PC-9 (cell line): ENCODE measurements at regions not wholly inside any gene's neighbourhood (a gene's known extent, or its start where the extent isn't known, plus 50 kb on each side); places are given as distances from the start of the nearest gene placed in this dataset.

Experiments used
- BruUV-seq: library from RNA; stranded (reverse); fragments of 400-500 nt; replicated peaks from 2 replicates; lab custom pipeline; 2021; lab: Mats Ljungman, UMichigan
- CTCF ChIA-PET: fragments of 300-600 bp; sonication (Branson Sonifier 250); formaldehyde crosslinking; loops from one replicate; lab custom pipeline; 2022; ENCODE audit warnings: antibody characterized with exemption; lab: Charles Lee
- POLR2A ChIA-PET: fragments of 300-600 bp; sonication (Branson Sonifier 250); formaldehyde crosslinking; loops from one replicate; lab custom pipeline; 2022; ENCODE audit warnings: antibody characterized with exemption; ENCODE audit not compliant: unreplicated experiment; lab: Charles Lee
- DNase-seq, 2 experiments: peaks; one replicate each; pipeline versions ENCODE4 v3.0.0 to v3.0.0-alpha.2; 2015 to 2022; ENCODE audit warnings: mixed read lengths in 1 of 2
- H2AFZ ChIP-seq: fragments of 200-600 bp; sonication (generic); 2 replicates; pipeline ENCODE4 v1.8.1; 2017; ENCODE audit warnings: antibody characterized with exemption
- H3F3A ChIP-seq: fragments of 200-600 bp; sonication (generic); 2 replicates; pipeline ENCODE4 v1.8.1; 2017; ENCODE audit warnings: antibody characterized with exemption, mild to moderate bottlenecking, low read depth; ENCODE audit not compliant: insufficient read depth
- H3K27ac ChIP-seq: fragments of 200-600 bp; sonication (generic); 2 replicates; pipeline ENCODE4 v1.6.1; 2016; ENCODE audit warnings: mixed run types
- H3K27me3 ChIP-seq: fragments of 200-600 bp; sonication (generic); 2 replicates; pipeline ENCODE4 v1.6.1; 2016; ENCODE audit warnings: low read depth, mixed run types; ENCODE audit not compliant: insufficient read depth
- H3K36me3 ChIP-seq: fragments of 200-600 bp; sonication (generic); 2 replicates; pipeline ENCODE4 v1.6.1; 2016; ENCODE audit warnings: low read depth, mixed run types
- H3K4me1 ChIP-seq: fragments of 200-600 bp; sonication (generic); replicated peaks from 2 replicates; pipeline ENCODE4 v1.6.1; 2016; ENCODE audit warnings: mixed run types; ENCODE audit not compliant: insufficient read depth
- H3K4me2 ChIP-seq: fragments of 200-600 bp; sonication (generic); 2 replicates; pipeline ENCODE4 v1.6.1; 2017; ENCODE audit warnings: mixed run types
- H3K4me3 ChIP-seq: fragments of 200-600 bp; sonication (generic); 2 replicates; pipeline ENCODE4 v1.6.1; 2016; ENCODE audit warnings: mixed run types
- H3K79me2 ChIP-seq: fragments of 200-600 bp; sonication (generic); 2 replicates; pipeline ENCODE4 v1.6.1; 2017; ENCODE audit warnings: low read depth, mixed run types
- H3K9me2 ChIP-seq: fragments of 200-600 bp; sonication (generic); 2 replicates; pipeline ENCODE4 v1.8.1; 2017; ENCODE audit warnings: mild to moderate bottlenecking; ENCODE audit not compliant: insufficient read depth
- H3K9me3 ChIP-seq: fragments of 200-600 bp; sonication (generic); 2 replicates; pipeline ENCODE4 v1.8.1; 2016; ENCODE audit warnings: low read depth; ENCODE audit not compliant: insufficient read depth
- H4K20me1 ChIP-seq: fragments of 200-600 bp; sonication (generic); 2 replicates; pipeline ENCODE4 v1.8.1; 2017; ENCODE audit not compliant: insufficient read depth
- EZH2 ChIP-seq: fragments of 200-600 bp; sonication (generic); IDR thresholded peaks from 2 replicates; pipeline ENCODE4 v1.8.0; 2017; ENCODE audit warnings: antibody characterized with exemption, low read depth
- intact Hi-C: fragments of 100-400 bp; cut with micrococcal nuclease; formaldehyde crosslinking; loops from one replicate; pipeline ENCODE4 v1.10.0; 2022; ENCODE audit not compliant: unreplicated experiment
- TF ChIP-seq, protein P1 (sequence below): fragments of 200-600 bp; sonication (generic); conservative IDR thresholded peaks from 2 replicates; pipeline ENCODE4 v1.6.1; 2017; ENCODE audit warnings: mixed run types, antibody characterized with exemption, mild to moderate bottlenecking, moderate library complexity

DNA sequence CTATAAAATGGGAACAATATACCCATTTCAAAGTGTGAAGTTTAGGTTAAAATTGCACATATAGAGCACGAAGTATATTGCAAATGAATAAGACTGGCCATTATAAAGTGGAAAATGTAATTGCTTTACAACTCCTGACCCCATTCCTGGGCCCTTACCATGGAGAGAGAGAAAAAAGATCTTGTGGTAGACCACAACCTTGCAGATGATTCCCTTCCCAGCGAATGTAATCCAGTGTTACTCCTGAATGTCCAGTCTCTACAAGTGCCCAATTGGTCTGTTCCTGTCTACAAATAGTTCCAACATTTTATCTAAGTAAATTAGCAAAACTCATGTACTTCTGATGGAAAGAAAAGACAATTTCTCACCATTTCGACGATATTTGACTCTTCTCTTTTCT, 184.1 kb upstream of the LNX1 start:
- H3K27ac ChIP-seq, result no peak overlapping the region
- H3K36me3 ChIP-seq, result no peaks in the 10 kb centered on the region
- no peak overlapping the region for H3K4me2 ChIP-seq
- no peaks in the 10 kb centered on the region for H3K27me3 ChIP-seq
- peaks cover 5% of the 10 kb centered on the region; the same call in 1 of the 2 replicates for H3K9me2 ChIP-seq
- H4K20me1 ChIP-seq, result no peaks in the 10 kb centered on the region
- POLR2A ChIA-PET, result no interaction called here
- H2AFZ ChIP-seq, result no peak overlapping the region
- H3F3A ChIP-seq, result no peaks in the 10 kb centered on the region
- no TSS peak for BruUV-seq
- CTCF ChIA-PET, result no interaction called here
- no peak overlapping the region for H3K4me3 ChIP-seq
- TF ChIP-seq, protein P1, sequence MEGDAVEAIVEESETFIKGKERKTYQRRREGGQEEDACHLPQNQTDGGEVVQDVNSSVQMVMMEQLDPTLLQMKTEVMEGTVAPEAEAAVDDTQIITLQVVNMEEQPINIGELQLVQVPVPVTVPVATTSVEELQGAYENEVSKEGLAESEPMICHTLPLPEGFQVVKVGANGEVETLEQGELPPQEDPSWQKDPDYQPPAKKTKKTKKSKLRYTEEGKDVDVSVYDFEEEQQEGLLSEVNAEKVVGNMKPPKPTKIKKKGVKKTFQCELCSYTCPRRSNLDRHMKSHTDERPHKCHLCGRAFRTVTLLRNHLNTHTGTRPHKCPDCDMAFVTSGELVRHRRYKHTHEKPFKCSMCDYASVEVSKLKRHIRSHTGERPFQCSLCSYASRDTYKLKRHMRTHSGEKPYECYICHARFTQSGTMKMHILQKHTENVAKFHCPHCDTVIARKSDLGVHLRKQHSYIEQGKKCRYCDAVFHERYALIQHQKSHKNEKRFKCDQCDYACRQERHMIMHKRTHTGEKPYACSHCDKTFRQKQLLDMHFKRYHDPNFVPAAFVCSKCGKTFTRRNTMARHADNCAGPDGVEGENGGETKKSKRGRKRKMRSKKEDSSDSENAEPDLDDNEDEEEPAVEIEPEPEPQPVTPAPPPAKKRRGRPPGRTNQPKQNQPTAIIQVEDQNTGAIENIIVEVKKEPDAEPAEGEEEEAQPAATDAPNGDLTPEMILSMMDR, result no peak
- no peak for TF ChIP-seq EZH2
- H3K79me2 ChIP-seq, result no peaks in the 10 kb centered on the region
- DNase-seq, result no peak
- H3K9me3 ChIP-seq, result no peaks in the 10 kb centered on the region
- intact Hi-C loops, result no loop called here
- no peaks in the 10 kb centered on the region for H3K4me1 ChIP-seq

DNA sequence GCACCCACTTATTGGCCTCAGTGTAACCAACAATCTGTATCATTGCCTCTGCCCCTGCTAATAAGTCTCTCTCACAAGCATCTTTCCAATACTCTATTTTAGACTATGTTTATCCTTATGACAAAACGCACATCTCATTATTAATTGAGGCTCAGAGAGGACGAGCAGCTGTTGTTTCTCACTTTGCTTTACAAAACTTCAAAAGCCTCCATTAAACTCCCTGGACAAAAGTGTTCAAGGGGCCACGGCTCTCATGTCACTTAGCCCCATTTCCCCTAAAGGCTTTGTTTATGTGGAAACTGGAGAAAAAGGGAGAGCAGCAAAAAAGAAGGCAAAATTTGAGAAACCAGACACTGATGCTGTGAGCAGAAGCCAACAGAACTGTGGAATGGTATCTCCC, 180.0 kb upstream of the LNX1 start:
- Histone ChIP-seq H3K27ac (no peak overlapping the region), H3K4me3 (no peak overlapping the region), H3K79me2 (no peaks in the 10 kb centered on the region), H3F3A (no peaks in the 10 kb centered on the region), H3K4me1 (no peaks in the 10 kb centered on the region), H3K27me3 (no peaks in the 10 kb centered on the region), H3K9me3 (no peaks in the 10 kb centered on the region), H3K36me3 (no peaks in the 10 kb centered on the region), H4K20me1 (no peaks in the 10 kb centered on the region), H3K4me2 (no peak overlapping the region), H3K9me2 (peaks cover 5% of the 10 kb centered on the region; the same call in 1 of the 2 replicates), H2AFZ (no peak overlapping the region)
- intact Hi-C loops, result no loop called here
- ChIA-PET CTCF (no interaction called here), POLR2A (no interaction called here)
- no peak for DNase-seq
- BruUV-seq, result no TSS peak
- TF ChIP-seq, protein P1, result no peak
- TF ChIP-seq EZH2, result no peak

DNA sequence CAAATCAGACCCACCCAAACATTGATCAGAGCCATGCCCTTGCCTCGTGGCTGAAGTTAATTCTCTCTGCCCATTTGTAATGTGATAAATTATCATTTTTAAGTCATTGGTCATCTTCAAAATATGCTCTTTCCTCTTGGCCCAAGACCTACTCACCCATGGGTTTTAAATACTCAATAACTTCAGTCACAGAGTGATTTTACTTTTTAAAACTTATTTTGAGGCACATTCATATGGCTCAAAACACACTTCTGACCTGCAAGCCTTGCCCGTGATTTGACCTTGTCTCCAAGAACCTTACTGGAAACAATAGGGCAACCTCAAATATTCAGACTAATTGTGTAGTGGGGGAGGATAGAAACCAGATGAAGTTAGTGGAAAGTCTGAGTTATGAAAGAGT, 176.2 kb upstream of the LNX1 start:
- TF ChIP-seq, protein P1, result no peak
- BruUV-seq, result no TSS peak
- H3K4me3 ChIP-seq, result no peak overlapping the region
- no peak for DNase-seq
- no peak overlapping the region for H2AFZ ChIP-seq
- H3K79me2 ChIP-seq, result no peaks in the 10 kb centered on the region
- CTCF ChIA-PET, result no interaction called here
- POLR2A ChIA-PET, result no interaction called here
- H3K27ac ChIP-seq, result no peak overlapping the region
- H3K4me2 ChIP-seq, result no peak overlapping the region
- H3F3A ChIP-seq, result no peaks in the 10 kb centered on the region
- intact Hi-C loops, result no loop called here
- no peaks in the 10 kb centered on the region for H4K20me1 ChIP-seq
- H3K9me2 ChIP-seq, result no peaks in the 10 kb centered on the region
- no peaks in the 10 kb centered on the region for H3K9me3 ChIP-seq
- no peaks in the 10 kb centered on the region for H3K27me3 ChIP-seq
- H3K4me1 ChIP-seq, result no peaks in the 10 kb centered on the region
- H3K36me3 ChIP-seq, result no peaks in the 10 kb centered on the region
